Prostate gland (tissue), 2 donors: ENCODE measurements at regions not wholly inside any gene's neighbourhood (a gene's known extent, or its start where the extent isn't known, plus 50 kb on each side); places are given as distances from the start of the nearest gene placed in this dataset.

Source experiments
- DNase-seq: peaks from one replicate; pipeline ENCODE4 v3.0.0-alpha.2; 2019; ENCODE audit warnings: low spot score
- H3K27ac ChIP-seq, 2 donors: fragments of 200-600 bp; sonication (generic); 2 replicates each; pipeline ENCODE4 v1.5.1; 2017 to 2019
- H3K27me3 ChIP-seq: fragments of 200-600 bp; sonication (generic); replicated peaks from 2 replicates; pipeline ENCODE4 v1.5.1; 2019; ENCODE audit not compliant: insufficient read depth
- H3K36me3 ChIP-seq, 2 donors: fragments of 200-600 bp; sonication (generic); 1 replicate in 1 of 2; 2 replicates in 1 of 2; pipeline versions ENCODE4 v1.5.1 to v1.8.1; 2017 to 2019
- H3K4me1 ChIP-seq: fragments of 200-600 bp; sonication (generic); replicated peaks from 2 replicates; pipeline ENCODE4 v1.5.1; 2019
- H3K4me3 ChIP-seq, 2 donors: fragments of 200-600 bp; sonication (generic); 2 replicates each; pipeline ENCODE4 v1.5.1; 2017 to 2019
- H3K9me3 ChIP-seq: fragments of 200-600 bp; sonication (generic); 2 replicates; pipeline ENCODE4 v1.5.1; 2017
- CTCF ChIP-seq, 4 experiments: fragments of 200-600 bp in 2 of 4; fragments of 450-650 bp in 2 of 4; sonication (generic) in 2 of 4; IDR thresholded peaks; 1 replicate in 3 of 4; 2 replicates in 1 of 4; pipeline ENCODE4 v1.5.1; 2016 to 2019; ENCODE audit warnings: antibody characterized with exemption in 4 of 4, mild to moderate bottlenecking in 2 of 4, moderate library complexity in 2 of 4
- POLR2A ChIP-seq: fragments of 450-650 bp; IDR thresholded peaks from one replicate; pipeline ENCODE4 v1.6.1; 2016; ENCODE audit warnings: antibody characterized with exemption, mild to moderate bottlenecking
- POLR2AphosphoS5 ChIP-seq: sonication (generic); formaldehyde crosslinking; IDR thresholded peaks from one replicate; pipeline ENCODE4 v1.6.1; 2017; ENCODE audit warnings: antibody characterized with exemption
- WGBS: methylation state at CpG from one replicate; pipeline ENCODE4 v1.1.5; 2018; 5-methylcytosine and 5-hydroxymethylcytosine counted together
- intact Hi-C: fragments of 100-400 bp; cut with DNase I; formaldehyde crosslinking; loops from one replicate; pipeline ENCODE4 v1.14.2; 2022

DNA sequence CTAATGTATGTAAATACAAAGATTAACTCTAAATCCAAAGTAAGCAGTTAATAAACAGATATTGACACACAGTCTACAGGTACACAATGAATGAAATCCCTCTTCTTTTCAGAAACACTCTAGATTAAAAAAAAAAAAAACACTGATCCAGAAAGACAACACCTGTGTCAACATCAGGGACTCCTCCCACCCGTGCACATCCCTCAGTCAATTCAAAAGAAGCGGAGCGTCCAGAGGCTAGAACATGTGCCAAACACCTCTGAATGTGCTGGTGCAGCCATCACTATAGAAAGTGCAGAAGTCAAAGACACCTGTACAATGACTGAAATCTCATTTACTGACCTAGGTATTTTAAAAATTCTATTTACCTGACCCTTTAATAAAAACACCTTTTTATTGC is 622.6 kb upstream of the ID2 start:
- Histone ChIP-seq H3K4me1 (no peaks in the 10 kb centered on the region), H3K27me3 (no peaks in the 10 kb centered on the region), H3K4me3 (no peak overlapping the region), H3K36me3 (no peaks in the 10 kb centered on the region), H3K9me3 (no peaks in the 10 kb centered on the region), H3K27ac (no peak overlapping the region)
- TF ChIP-seq POLR2A (no peak), POLR2AphosphoS5 (no peak), CTCF (IDR thresholded peaks at IDR 0.05) (no peak)
- WGBS = 53% methylated on average over 3 of the region's 3 CpGs
- DNase-seq = no peak
- intact Hi-C loops = no loop called here

DNA sequence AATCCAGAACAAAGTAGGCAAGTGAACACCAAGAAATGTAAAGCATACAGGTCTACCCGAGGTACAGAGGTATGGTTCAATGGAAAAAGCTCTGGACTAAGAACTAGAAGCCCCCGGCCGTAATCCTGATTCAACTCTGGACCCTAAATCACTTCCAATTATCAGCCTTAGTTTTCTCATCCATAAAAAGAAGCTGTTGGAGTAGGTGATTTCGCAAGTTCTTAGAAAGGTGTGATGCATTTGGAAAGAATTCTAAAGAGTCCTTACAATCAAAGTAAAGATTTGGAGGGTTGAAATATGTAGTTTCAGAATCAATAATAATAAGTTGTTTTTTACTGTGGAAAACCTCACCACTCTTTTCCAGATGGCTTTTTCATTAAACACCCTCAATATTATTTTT is 622.1 kb upstream of the ID2 start:
- Histone ChIP-seq H3K36me3 (no peaks in the 10 kb centered on the region), H3K4me3 (no peak overlapping the region), H3K4me1 (no peaks in the 10 kb centered on the region), H3K9me3 (no peaks in the 10 kb centered on the region), H3K27me3 (no peaks in the 10 kb centered on the region), H3K27ac (no peak overlapping the region)
- TF ChIP-seq CTCF (IDR thresholded peaks at IDR 0.05) (no peak), POLR2A (no peak), POLR2AphosphoS5 (no peak)
- intact Hi-C loops = no loop called here
- no peak for DNase-seq
- 65% methylated on average over 4 of the region's 4 CpGs for WGBS

DNA sequence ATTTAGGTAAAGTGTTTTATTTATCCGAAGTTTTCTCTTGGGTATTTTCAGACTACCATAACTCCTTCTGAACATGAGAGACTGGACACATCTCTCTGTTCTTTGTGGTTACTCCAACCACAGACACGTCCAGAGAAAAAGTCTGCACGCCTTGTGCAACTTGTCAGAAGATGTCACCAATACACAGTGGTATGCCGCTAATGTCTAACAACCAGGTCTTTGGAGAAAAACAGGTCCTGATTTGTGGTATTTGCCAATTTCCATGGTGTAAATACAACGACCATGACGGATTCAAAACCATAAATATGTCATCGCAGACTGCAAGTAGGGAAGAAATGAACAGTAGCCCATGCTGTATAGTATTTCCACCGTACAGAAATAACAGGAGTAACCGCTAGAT is 620.6 kb upstream of the ID2 start:
- WGBS = 74% methylated on average over 9 of the region's 9 CpGs
- Histone ChIP-seq H3K4me3 (no peak overlapping the region), H3K27ac (no peak overlapping the region), H3K27me3 (peaks cover 2% of the 10 kb centered on the region), H3K9me3 (no peaks in the 10 kb centered on the region), H3K4me1 (no peaks in the 10 kb centered on the region), H3K36me3 (no peaks in the 10 kb centered on the region)
- TF ChIP-seq POLR2AphosphoS5 (no peak), CTCF (IDR thresholded peaks at IDR 0.05) (no peak), POLR2A (no peak)
- intact Hi-C loops = no loop called here
- DNase-seq = no peak

GRCh38 chr2:8064603-8065002 is 617.3 kb upstream of the ID2 start:
- peaks cover 7% of the 10 kb centered on the region for H3K27me3 ChIP-seq
- TF ChIP-seq POLR2A (no peak), POLR2AphosphoS5 (no peak), CTCF (IDR thresholded peaks at IDR 0.05) (no peak)
- no peak overlapping the region for H3K27ac ChIP-seq
- H3K9me3 ChIP-seq = no peaks in the 10 kb centered on the region
- no peak overlapping the region for H3K4me3 ChIP-seq
- no peaks in the 10 kb centered on the region for H3K36me3 ChIP-seq
- no peak for DNase-seq
- intact Hi-C loops = no loop called here
- no peaks in the 10 kb centered on the region for H3K4me1 ChIP-seq
- WGBS = 94% methylated on average over 5 of the region's 5 CpGs

DNA sequence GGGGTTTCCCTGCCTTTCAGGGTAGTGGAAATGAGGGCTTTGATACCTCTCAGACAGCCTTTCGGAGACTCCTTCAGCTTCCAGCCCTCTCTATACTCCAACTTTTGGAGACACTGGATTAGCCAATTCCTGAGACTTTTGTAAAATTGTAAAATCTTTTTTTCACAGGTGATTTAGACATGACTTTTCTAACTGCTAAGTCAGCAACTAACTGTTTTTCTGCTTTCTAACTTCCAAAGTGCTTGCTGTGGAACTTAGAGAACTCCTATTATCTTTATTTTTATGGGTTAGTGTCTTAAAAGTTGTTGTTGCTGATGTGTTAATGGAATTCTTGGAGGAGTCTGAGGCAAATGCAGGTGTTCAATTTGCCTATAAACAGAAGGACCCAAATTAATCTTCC is 616.7 kb upstream of the ID2 start:
- WGBS = 95% methylated on average over 1 of the region's 1 CpG
- no peak for TF ChIP-seq CTCF (IDR thresholded peaks at IDR 0.05)
- TF ChIP-seq POLR2A = no peak
- no peak for TF ChIP-seq POLR2AphosphoS5
- H3K4me1 ChIP-seq = no peaks in the 10 kb centered on the region
- H3K4me3 ChIP-seq = no peak overlapping the region
- peaks cover 7% of the 10 kb centered on the region for H3K27me3 ChIP-seq
- intact Hi-C loops = no loop called here
- H3K36me3 ChIP-seq = no peaks in the 10 kb centered on the region
- DNase-seq = no peak
- H3K9me3 ChIP-seq = no peaks in the 10 kb centered on the region
- H3K27ac ChIP-seq = no peak overlapping the region
